Lung (tissue), 11 donors: ENCODE measurements at regions not wholly inside any gene's neighbourhood (a gene's known extent, or its start where the extent isn't known, plus 50 kb on each side); places are given as distances from the start of the nearest gene placed in this dataset.

Experiments
- ATAC-seq: fragments of 200-7000 bp; cut with Tn5 transposase; one replicate; pipeline ENCODE4 v1.9.1; 2020; ENCODE audit warnings: moderate number of reproducible peaks; ENCODE audit not compliant: insufficient read depth, low FRiP score
- DNase-seq, 3 donors: peaks; one replicate each; pipeline ENCODE4 v3.0.0-alpha.2; 2013 to 2017
- H3K27ac ChIP-seq, 2 donors: one replicate each; pipeline ENCODE4 v1.5.1; 2013; ENCODE audit warnings: mild to moderate bottlenecking in 2 of 2, moderate library complexity in 2 of 2, control low read depth in 1 of 2, inconsistent platforms in 1 of 2, low read depth in 1 of 2, low read length in 1 of 2
- H3K27me3 ChIP-seq, 3 donors: one replicate each; pipeline ENCODE4 v1.5.1; 2013; ENCODE audit warnings: low read length in 2 of 3; ENCODE audit not compliant: control insufficient read depth in 3 of 3, insufficient read depth in 3 of 3
- H3K36me3 ChIP-seq, 4 donors: one replicate each; pipeline ENCODE4 v1.5.1; 2013; ENCODE audit warnings: low read length in 4 of 4, mild to moderate bottlenecking in 1 of 4, moderate library complexity in 1 of 4; ENCODE audit not compliant: control insufficient read depth in 4 of 4, insufficient read depth in 4 of 4
- H3K4me1 ChIP-seq, 5 donors: one replicate each; pipeline ENCODE4 v1.5.1; 2013; ENCODE audit warnings: low read length in 5 of 5, mild to moderate bottlenecking in 2 of 5, moderate library complexity in 1 of 5; ENCODE audit not compliant: control insufficient read depth in 5 of 5, insufficient read depth in 5 of 5
- H3K4me3 ChIP-seq: one replicate; pipeline ENCODE4 v1.5.1; 2013; ENCODE audit warnings: mild to moderate bottlenecking, control low read depth, moderate library complexity
- H3K9ac ChIP-seq, 2 donors: one replicate each; pipeline ENCODE4 v1.5.1; 2013; ENCODE audit warnings: low read length in 2 of 2, control low read depth in 1 of 2; ENCODE audit not compliant: insufficient read depth in 1 of 2
- H3K9me3 ChIP-seq, 4 donors: one replicate each; pipeline ENCODE4 v1.5.1; 2013; ENCODE audit warnings: low read length in 3 of 4, mild to moderate bottlenecking in 1 of 4, moderate library complexity in 1 of 4; ENCODE audit not compliant: control insufficient read depth in 4 of 4, insufficient read depth in 3 of 4
- CTCF ChIP-seq: IDR thresholded peaks from 2 replicates; pipeline ENCODE4 v1.5.1; 2012; ENCODE audit warnings: mild to moderate bottlenecking; ENCODE audit errors: control extremely low read depth, extremely low read depth
- WGBS, 2 donors: extraction: QIAGEN DNeasy Blood & Tissue Kit; methylation state at CpG; one replicate each; pipeline ENCODE4 v1.1.7; 2013; 5-methylcytosine and 5-hydroxymethylcytosine counted together
- donor health status: control.
- donor health status: control.
- donor health status: Bipolar disorder and iron deficiency.
- donor health status: healthy.
- donor health status: DM: yes; HTN: yes; CAD: no.

DNA sequence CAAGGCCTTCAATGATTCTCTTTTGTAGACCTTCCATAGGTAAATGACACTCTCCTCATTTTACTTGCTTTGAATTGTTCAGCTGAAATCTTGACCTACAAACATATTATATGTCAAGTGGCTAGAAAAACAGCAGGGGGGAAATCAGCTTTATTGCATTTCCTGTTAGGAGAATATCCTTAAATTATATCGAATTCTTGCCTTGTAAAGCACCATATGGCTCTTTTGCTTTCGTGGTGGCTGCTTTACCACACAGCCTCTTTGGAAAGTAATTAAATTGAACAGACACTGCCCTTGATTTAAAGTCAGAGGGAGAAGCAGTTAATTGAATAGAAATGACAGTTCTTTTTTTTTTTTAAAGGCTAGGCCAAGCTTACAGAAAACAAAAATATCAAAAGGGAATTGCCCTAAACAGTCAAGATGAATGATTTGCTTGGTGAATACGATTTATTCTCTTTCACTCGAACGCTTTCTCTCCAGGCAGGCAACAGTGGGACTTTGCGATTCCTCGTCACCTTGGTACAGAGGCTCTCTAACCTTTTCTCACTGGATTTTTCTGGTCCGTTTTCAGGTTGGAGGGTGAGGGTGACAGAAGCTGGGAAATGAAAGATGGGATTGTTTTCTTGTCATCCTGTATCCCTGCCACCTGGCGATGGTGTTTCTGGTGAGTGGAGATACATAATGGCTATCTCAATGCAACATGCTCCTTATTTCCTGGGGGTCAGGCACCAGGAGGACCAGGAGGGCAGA, 126.0 kb downstream of the GATA3 start:
- no peak overlapping the region for H3K27ac ChIP-seq
- H3K9me3 ChIP-seq, result peaks cover 0 to 2% (median 0%) of the 10 kb centered on the region in 4 donors
- WGBS, 2 donors, result 89% methylated on average over 9 of the region's 9 CpGs
- H3K4me3 ChIP-seq, result no peak overlapping the region
- ATAC-seq, result no peak
- H3K4me1 ChIP-seq, result no peaks in the 10 kb centered on the region
- peaks cover 0 to 4% (median 0%) of the 10 kb centered on the region in 3 donors for H3K27me3 ChIP-seq
- H3K36me3 ChIP-seq, result no peaks in the 10 kb centered on the region
- DNase-seq, result no peak
- no peak overlapping the region for H3K9ac ChIP-seq
- TF ChIP-seq CTCF, result no peak

DNA sequence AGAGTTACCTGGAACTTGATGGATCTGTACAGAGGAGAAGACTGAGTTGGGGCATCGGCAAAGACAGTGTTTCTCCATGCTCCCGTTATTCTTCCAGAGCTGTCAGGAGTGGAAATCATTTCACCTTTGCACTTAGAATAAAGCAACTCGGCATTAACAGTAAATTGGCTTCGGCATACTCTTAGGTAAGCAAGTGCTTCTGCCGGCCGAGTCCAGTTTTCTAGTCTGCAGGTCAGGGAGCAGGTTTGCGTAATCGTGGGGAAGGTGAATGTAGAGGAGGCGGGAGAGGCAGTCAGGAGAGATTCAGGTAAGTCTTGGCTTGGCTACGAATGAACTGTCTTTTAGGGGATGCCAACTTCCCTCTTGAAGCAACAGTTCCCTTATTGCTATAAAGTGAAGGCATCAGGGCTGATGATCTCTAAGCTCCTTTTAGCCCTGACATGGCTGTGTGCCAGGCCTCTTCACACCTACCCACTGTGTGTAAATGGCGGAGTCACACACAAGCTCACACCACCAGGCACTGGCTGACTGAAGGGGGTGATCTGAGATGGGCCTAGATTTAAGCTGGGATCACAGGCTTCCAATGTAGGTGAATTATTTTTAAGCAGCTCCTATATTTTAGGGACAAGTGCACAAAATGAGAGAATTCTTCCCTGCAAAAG, 127.1 kb downstream of the GATA3 start:
- peaks cover 0 to 2% (median 0%) of the 10 kb centered on the region in 4 donors for H3K9me3 ChIP-seq
- H3K9ac ChIP-seq, result no peak overlapping the region
- no peak overlapping the region for H3K4me3 ChIP-seq
- H3K36me3 ChIP-seq, result no peaks in the 10 kb centered on the region
- peaks cover 0 to 4% (median 0%) of the 10 kb centered on the region in 3 donors for H3K27me3 ChIP-seq
- no peak for TF ChIP-seq CTCF
- H3K4me1 ChIP-seq, result no peaks in the 10 kb centered on the region
- DNase-seq (no peak), ATAC-seq (no peak)
- no peak overlapping the region for H3K27ac ChIP-seq
- 82 to 83% methylated on average over 11 of the region's 11 CpGs for WGBS, 2 donors

- H3K9ac ChIP-seq, result no peak overlapping the region
- peaks cover 0 to 4% (median 0%) of the 10 kb centered on the region in 3 donors for H3K27me3 ChIP-seq
- ATAC-seq (no peak), DNase-seq (no peak)
- H3K9me3 ChIP-seq, result peaks cover 0 to 2% (median 0%) of the 10 kb centered on the region in 4 donors
- H3K27ac ChIP-seq, result no peak overlapping the region
- no peak for TF ChIP-seq CTCF
- H3K4me1 ChIP-seq, result no peaks in the 10 kb centered on the region
- 64 to 66% methylated on average over 3 of the region's 3 CpGs for WGBS, 2 donors
- H3K4me3 ChIP-seq, result no peak overlapping the region
- no peaks in the 10 kb centered on the region for H3K36me3 ChIP-seq
These were observed 128.3 kb downstream of the GATA3 start for GRCh38 chr10:8182806-8183205.
